Testis (tissue), 2 donors: ENCODE measurements at regions not wholly inside any gene's neighbourhood (a gene's known extent, or its start where the extent isn't known, plus 50 kb on each side); places are given as distances from the start of the nearest gene placed in this dataset.
A peak's percentile ranks its signal among the peaks of the same experiment; 100 is the strongest.

Source experiments
- DNase-seq: peaks from one replicate; pipeline ENCODE4 v3.0.0-alpha.2; 2019
- H3K27ac ChIP-seq, 2 donors: fragments of 200-600 bp; sonication (generic); one replicate each; pipeline ENCODE4 v1.5.1; 2019
- H3K27me3 ChIP-seq: fragments of 200-600 bp; sonication (generic); one replicate; pipeline ENCODE4 v1.5.1; 2019
- H3K36me3 ChIP-seq: fragments of 200-600 bp; sonication (generic); one replicate; pipeline ENCODE4 v1.5.1; 2017; ENCODE audit warnings: low read depth; ENCODE audit errors: missing control alignments
- H3K4me1 ChIP-seq: fragments of 200-600 bp; sonication (generic); one replicate; pipeline ENCODE4 v1.5.1; 2019
- H3K4me3 ChIP-seq, 2 donors: fragments of 200-600 bp; sonication (generic); one replicate each; pipeline ENCODE4 v1.5.1; 2017 to 2019
- H3K9me3 ChIP-seq: fragments of 200-600 bp; sonication (generic); one replicate; pipeline ENCODE4 v1.5.1; 2017
- POLR2A ChIP-seq: fragments of 450-650 bp; IDR thresholded peaks from one replicate; pipeline ENCODE4 v1.6.1; 2017; ENCODE audit warnings: antibody characterized with exemption, mild to moderate bottlenecking, moderate library complexity
- WGBS, 2 donors: methylation state at CpG; one replicate each; pipeline ENCODE4 v1.1.5; 2018; 5-methylcytosine and 5-hydroxymethylcytosine counted together
- intact Hi-C: fragments of 100-400 bp; cut with DNase I; formaldehyde crosslinking; loops from one replicate; pipeline ENCODE4 v1.15.1; 2023; ENCODE audit warnings: low total_unique reads
- TF ChIP-seq, protein P1 (sequence below), 3 experiments: fragments of 450-650 bp in 2 of 3; fragments of 200-600 bp in 1 of 3; sonication (generic) in 1 of 3; IDR thresholded peaks; one replicate each; pipeline ENCODE4 v1.5.1; 2016 to 2019; ENCODE audit warnings: antibody characterized with exemption in 3 of 3, mild to moderate bottlenecking in 2 of 3, moderate library complexity in 1 of 3

DNA sequence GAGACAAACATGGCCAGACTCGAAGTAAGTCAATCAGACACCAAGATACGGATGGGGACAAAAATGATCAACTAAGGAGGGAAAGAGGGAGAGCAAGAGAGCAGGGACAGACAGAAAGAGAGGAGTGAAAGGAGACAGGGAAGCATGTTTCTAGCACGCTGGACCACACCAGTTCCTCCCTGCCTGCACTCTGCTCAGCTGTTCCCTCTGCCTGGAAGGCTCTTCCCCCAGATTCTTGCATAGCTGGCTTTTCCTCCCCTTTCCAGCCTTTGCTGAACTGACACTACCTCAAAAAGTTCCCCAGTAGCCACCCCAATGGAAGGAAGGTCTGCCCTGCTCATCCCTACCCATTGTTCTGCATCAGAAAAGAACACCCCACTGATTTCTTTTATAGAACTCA lies 185.9 kb downstream of the MAFB start:
- no peaks in the 10 kb centered on the region for H3K9me3 ChIP-seq
- no peak overlapping the region for H3K27ac ChIP-seq
- no peaks in the 10 kb centered on the region for H3K4me1 ChIP-seq
- no peaks in the 10 kb centered on the region for H3K36me3 ChIP-seq
- H3K4me3 ChIP-seq: no peak overlapping the region
- intact Hi-C loops: no loop called here
- TF ChIP-seq, protein P1, sequence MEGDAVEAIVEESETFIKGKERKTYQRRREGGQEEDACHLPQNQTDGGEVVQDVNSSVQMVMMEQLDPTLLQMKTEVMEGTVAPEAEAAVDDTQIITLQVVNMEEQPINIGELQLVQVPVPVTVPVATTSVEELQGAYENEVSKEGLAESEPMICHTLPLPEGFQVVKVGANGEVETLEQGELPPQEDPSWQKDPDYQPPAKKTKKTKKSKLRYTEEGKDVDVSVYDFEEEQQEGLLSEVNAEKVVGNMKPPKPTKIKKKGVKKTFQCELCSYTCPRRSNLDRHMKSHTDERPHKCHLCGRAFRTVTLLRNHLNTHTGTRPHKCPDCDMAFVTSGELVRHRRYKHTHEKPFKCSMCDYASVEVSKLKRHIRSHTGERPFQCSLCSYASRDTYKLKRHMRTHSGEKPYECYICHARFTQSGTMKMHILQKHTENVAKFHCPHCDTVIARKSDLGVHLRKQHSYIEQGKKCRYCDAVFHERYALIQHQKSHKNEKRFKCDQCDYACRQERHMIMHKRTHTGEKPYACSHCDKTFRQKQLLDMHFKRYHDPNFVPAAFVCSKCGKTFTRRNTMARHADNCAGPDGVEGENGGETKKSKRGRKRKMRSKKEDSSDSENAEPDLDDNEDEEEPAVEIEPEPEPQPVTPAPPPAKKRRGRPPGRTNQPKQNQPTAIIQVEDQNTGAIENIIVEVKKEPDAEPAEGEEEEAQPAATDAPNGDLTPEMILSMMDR (IDR thresholded peaks at IDR 0.05): no peak
- no peak for TF ChIP-seq POLR2A
- 60% methylated on average over 3 of the region's 3 CpGs for WGBS, 2 donors
- no peak for DNase-seq
- no peaks in the 10 kb centered on the region for H3K27me3 ChIP-seq

- 64 to 68% methylated on average over 8 of the region's 8 CpGs for WGBS, 2 donors
- H3K27me3 ChIP-seq: no peaks in the 10 kb centered on the region
- H3K9me3 ChIP-seq: no peaks in the 10 kb centered on the region
- no peak overlapping the region for H3K4me3 ChIP-seq
- DNase-seq: no peak
- TF ChIP-seq POLR2A: no peak
- TF ChIP-seq, protein P1 (IDR thresholded peaks at IDR 0.05): no peak
- no peaks in the 10 kb centered on the region for H3K4me1 ChIP-seq
- no peaks in the 10 kb centered on the region for H3K36me3 ChIP-seq
- intact Hi-C loops: no loop called here
- H3K27ac ChIP-seq: no peak overlapping the region
Measured at GRCh38 chr20:40502576-40502975, 186.5 kb downstream of the MAFB start.

GRCh38 chr20:40499391-40499790 lies 189.6 kb downstream of the MAFB start:
- Histone ChIP-seq H3K4me3 (no peak overlapping the region), H3K9me3 (no peaks in the 10 kb centered on the region), H3K36me3 (no peaks in the 10 kb centered on the region), H3K27ac (no peak overlapping the region), H3K27me3 (no peaks in the 10 kb centered on the region), H3K4me1 (no peaks in the 10 kb centered on the region)
- intact Hi-C loops: no loop called here
- TF ChIP-seq, protein P1 (IDR thresholded peaks at IDR 0.05): no peak
- TF ChIP-seq POLR2A: no peak
- 92 to 93% methylated on average over 2 of the region's 2 CpGs for WGBS, 2 donors
- no peak for DNase-seq

DNA sequence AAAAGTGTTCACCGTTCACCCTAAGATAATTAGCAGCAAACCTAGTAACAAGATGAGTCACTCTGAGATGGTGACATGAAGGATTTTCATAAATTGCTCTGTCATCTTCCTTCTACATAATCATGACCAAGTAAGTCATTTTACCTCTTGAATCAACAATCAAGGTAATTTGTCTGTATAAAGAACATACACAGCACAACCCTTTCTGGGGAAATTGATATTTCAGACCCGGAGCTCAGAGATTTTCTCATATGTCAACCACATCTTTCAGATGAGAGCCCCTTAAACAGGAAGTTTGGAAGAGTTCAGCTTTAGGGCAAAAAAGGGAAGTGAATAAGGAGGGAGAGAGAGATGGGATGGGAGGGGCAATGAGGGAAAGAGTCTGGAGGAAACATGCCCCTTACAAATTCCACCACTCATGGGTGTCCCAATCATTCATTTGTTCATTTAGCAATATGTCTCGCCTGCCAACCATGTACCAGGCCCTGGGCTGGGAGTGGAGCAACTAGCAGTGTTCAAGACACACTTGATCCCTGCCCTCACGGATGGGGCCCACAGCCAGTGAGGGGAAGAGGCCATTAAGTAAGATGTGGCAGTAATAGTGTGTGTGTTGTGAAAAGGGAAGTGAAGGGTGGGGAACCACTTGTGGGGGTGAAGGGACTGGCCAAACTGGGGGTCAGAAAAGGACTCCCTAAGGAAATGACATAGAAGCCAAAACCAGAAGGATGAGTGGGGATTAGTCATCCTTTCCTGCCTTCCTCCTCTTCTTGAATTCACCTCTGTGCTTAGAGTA lies 190.9 kb downstream of the MAFB start:
- TF ChIP-seq POLR2A: no peak
- TF ChIP-seq, protein P1 (IDR thresholded peaks at IDR 0.05): no peak
- peak; percentile 24 for DNase-seq
- Histone ChIP-seq H3K4me3 (no peak overlapping the region), H3K36me3 (no peaks in the 10 kb centered on the region), H3K4me1 (no peaks in the 10 kb centered on the region), H3K27me3 (no peaks in the 10 kb centered on the region), H3K9me3 (no peaks in the 10 kb centered on the region), H3K27ac (no peak overlapping the region)
- intact Hi-C loops: no loop called here
- WGBS, 2 donors: 79 to 80% methylated on average over 4 of the region's 4 CpGs

- Histone ChIP-seq H3K27ac (no peak overlapping the region), H3K27me3 (no peaks in the 10 kb centered on the region), H3K4me3 (no peak overlapping the region), H3K4me1 (no peaks in the 10 kb centered on the region), H3K9me3 (no peaks in the 10 kb centered on the region), H3K36me3 (no peaks in the 10 kb centered on the region)
- WGBS, 2 donors: 90 to 97% methylated on average over 4 of the region's 4 CpGs
- no peak for DNase-seq
- intact Hi-C loops: no loop called here
- TF ChIP-seq POLR2A: no peak
- TF ChIP-seq, protein P1 (IDR thresholded peaks at IDR 0.05): no peak
Measured at GRCh38 chr20:40495956-40496355, 193.1 kb downstream of the MAFB start.
